ENCODE measurements at regions not wholly inside any gene's neighbourhood (a gene's known extent, or its start where the extent isn't known, plus 50 kb on each side); places are given as distances from the start of the nearest gene placed in this dataset.

DNA sequence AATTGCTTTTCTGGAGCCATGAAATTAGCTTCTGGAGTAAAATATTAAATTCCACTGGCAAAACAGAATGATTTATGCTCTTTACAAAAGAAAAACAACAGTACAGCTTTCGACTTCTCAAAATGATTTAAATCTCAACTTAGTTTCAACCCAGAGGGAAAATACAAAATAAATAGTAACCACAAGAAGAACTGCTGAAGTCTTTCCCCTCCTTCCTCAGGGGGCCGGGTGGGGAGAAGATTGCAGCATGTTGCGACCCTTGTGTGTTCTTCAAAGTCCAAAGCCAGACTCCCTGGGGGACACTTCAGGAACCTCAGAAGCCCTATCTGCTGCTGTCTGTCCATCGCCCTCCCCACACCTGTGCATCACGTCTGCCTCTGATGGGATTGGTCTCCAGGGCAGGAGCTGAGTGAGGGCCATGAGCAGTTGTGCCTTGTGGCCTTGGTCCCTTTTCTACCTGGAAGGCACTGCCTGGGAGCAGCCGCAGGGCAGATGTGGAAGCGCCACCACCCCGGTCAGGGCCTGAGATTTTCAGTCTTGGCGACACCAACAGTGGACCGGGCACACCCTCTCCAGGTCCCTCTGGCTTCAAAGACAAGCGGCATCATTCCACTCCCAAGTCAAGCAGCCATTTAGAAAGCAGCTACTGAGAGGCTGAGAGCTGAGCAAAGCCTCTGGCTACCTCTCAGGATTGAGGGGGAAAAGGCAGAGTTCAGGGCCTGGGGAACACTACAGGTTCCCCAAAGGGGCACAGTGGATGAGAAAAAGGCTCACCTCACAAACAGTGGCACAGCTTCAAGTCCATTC lies 210.1 kb upstream of the RAB6C start:
- TF ChIP-seq, protein P1, sequence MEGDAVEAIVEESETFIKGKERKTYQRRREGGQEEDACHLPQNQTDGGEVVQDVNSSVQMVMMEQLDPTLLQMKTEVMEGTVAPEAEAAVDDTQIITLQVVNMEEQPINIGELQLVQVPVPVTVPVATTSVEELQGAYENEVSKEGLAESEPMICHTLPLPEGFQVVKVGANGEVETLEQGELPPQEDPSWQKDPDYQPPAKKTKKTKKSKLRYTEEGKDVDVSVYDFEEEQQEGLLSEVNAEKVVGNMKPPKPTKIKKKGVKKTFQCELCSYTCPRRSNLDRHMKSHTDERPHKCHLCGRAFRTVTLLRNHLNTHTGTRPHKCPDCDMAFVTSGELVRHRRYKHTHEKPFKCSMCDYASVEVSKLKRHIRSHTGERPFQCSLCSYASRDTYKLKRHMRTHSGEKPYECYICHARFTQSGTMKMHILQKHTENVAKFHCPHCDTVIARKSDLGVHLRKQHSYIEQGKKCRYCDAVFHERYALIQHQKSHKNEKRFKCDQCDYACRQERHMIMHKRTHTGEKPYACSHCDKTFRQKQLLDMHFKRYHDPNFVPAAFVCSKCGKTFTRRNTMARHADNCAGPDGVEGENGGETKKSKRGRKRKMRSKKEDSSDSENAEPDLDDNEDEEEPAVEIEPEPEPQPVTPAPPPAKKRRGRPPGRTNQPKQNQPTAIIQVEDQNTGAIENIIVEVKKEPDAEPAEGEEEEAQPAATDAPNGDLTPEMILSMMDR (IDR thresholded peaks at IDR 0.05) = no peak
- TF ChIP-seq POLR2A (IDR thresholded peaks at IDR 0.05) = no peak
